Type B pancreatic cell (in vitro differentiated cells): ENCODE measurements at regions not wholly inside any gene's neighbourhood (a gene's known extent, or its start where the extent isn't known, plus 50 kb on each side); places are given as distances from the start of the nearest gene placed in this dataset.

Source experiments
- DNase-seq: peaks from one replicate; pipeline ENCODE4 v3.0.0; 2021; ENCODE audit warnings: mixed read lengths; ENCODE audit not compliant: unreplicated experiment; ENCODE audit errors: extremely low spot score
- H3K27ac Mint-ChIP-seq: 2 replicates; pipeline ENCODE4 v1.8.0; 2021; ENCODE audit warnings: mild to moderate bottlenecking, mixed read lengths
- H3K27me3 Mint-ChIP-seq: 2 replicates; pipeline ENCODE4 v1.8.0; 2021; ENCODE audit warnings: mixed read lengths
- H3K36me3 Mint-ChIP-seq: 2 replicates; pipeline ENCODE4 v1.8.0; 2021; ENCODE audit warnings: mixed read lengths
- H3K4me1 Mint-ChIP-seq: one replicate; pipeline ENCODE4 v1.8.0; 2021; ENCODE audit warnings: mixed read lengths; ENCODE audit not compliant: unreplicated experiment
- H3K4me3 Mint-ChIP-seq: 2 replicates; pipeline ENCODE4 v1.8.0; 2021; ENCODE audit warnings: mild to moderate bottlenecking, mixed read lengths
- H3K9me3 Mint-ChIP-seq: 2 replicates; pipeline ENCODE4 v1.8.0; 2021; ENCODE audit warnings: mixed read lengths
- CTCF ChIP-seq: fragments of 200-600 bp; sonication (generic); conservative IDR thresholded peaks from 2 replicates; pipeline ENCODE4 v1.5.0; 2021; ENCODE audit warnings: antibody characterized with exemption, mild to moderate bottlenecking

GRCh38 chr3:1727242-1727641, 371.4 kb upstream of the CNTN4 start:
- H3K27me3 Mint-ChIP-seq = no peaks in the 10 kb centered on the region
- H3K27ac Mint-ChIP-seq = no peak overlapping the region
- H3K4me1 Mint-ChIP-seq = no peaks in the 10 kb centered on the region
- H3K4me3 Mint-ChIP-seq = no peak overlapping the region
- no peaks in the 10 kb centered on the region for H3K9me3 Mint-ChIP-seq
- no peaks in the 10 kb centered on the region for H3K36me3 Mint-ChIP-seq
- DNase-seq = no peak
- TF ChIP-seq CTCF = no peak

GRCh38 chr3:1728510-1728909, 370.2 kb upstream of the CNTN4 start:
- TF ChIP-seq CTCF = no peak
- no peak overlapping the region for H3K27ac Mint-ChIP-seq
- no peak overlapping the region for H3K4me3 Mint-ChIP-seq
- no peaks in the 10 kb centered on the region for H3K27me3 Mint-ChIP-seq
- H3K9me3 Mint-ChIP-seq = no peaks in the 10 kb centered on the region
- no peaks in the 10 kb centered on the region for H3K4me1 Mint-ChIP-seq
- no peaks in the 10 kb centered on the region for H3K36me3 Mint-ChIP-seq
- DNase-seq = no peak

- H3K4me3 Mint-ChIP-seq = no peak overlapping the region
- H3K36me3 Mint-ChIP-seq = no peaks in the 10 kb centered on the region
- no peaks in the 10 kb centered on the region for H3K4me1 Mint-ChIP-seq
- H3K27me3 Mint-ChIP-seq = no peaks in the 10 kb centered on the region
- DNase-seq = no peak
- TF ChIP-seq CTCF = no peak
- H3K9me3 Mint-ChIP-seq = peaks cover 10% of the 10 kb centered on the region
- no peak overlapping the region for H3K27ac Mint-ChIP-seq
Measured at GRCh38 chr3:1734494-1735122, 364.1 kb upstream of the CNTN4 start.

- peaks cover 4% of the 10 kb centered on the region for H3K9me3 Mint-ChIP-seq
- H3K4me1 Mint-ChIP-seq = no peaks in the 10 kb centered on the region
- no peaks in the 10 kb centered on the region for H3K27me3 Mint-ChIP-seq
- no peak overlapping the region for H3K4me3 Mint-ChIP-seq
- DNase-seq = no peak
- TF ChIP-seq CTCF = no peak
- H3K36me3 Mint-ChIP-seq = no peaks in the 10 kb centered on the region
- H3K27ac Mint-ChIP-seq = no peak overlapping the region
Measured at GRCh38 chr3:1752205-1752604, 346.5 kb upstream of the CNTN4 start.

GRCh38 chr3:1766384-1766783, 332.3 kb upstream of the CNTN4 start:
- no peak overlapping the region for H3K27ac Mint-ChIP-seq
- H3K9me3 Mint-ChIP-seq = no peaks in the 10 kb centered on the region
- no peaks in the 10 kb centered on the region for H3K36me3 Mint-ChIP-seq

More at GRCh38 chr3:1766384-1766783, 332.3 kb upstream of the CNTN4 start:
- TF ChIP-seq CTCF = no peak
- H3K27me3 Mint-ChIP-seq = peaks cover 10% of the 10 kb centered on the region
- no peak overlapping the region for H3K4me3 Mint-ChIP-seq
- no peak for DNase-seq
- peaks cover 5% of the 10 kb centered on the region for H3K4me1 Mint-ChIP-seq
